Fibroblast of mammary gland (primary cell): ENCODE measurements at regions not wholly inside any gene's neighbourhood (a gene's known extent, or its start where the extent isn't known, plus 50 kb on each side); places are given as distances from the start of the nearest gene placed in this dataset.

Source experiments
- DNase-seq: peaks from one replicate; pipeline ENCODE4 v3.0.0-alpha.2; 2010; ENCODE audit warnings: low read depth
- H3K4me3 ChIP-seq: 2 replicates; pipeline ENCODE4 v1.5.1; 2011; ENCODE audit warnings: low read depth, mild to moderate bottlenecking, low read length, moderate library complexity; ENCODE audit not compliant: control insufficient read depth
- TF ChIP-seq, protein P1 (sequence below): conservative IDR thresholded peaks from 2 replicates; pipeline ENCODE4 v1.5.1; 2011; ENCODE audit warnings: low read depth, low read length, inconsistent platforms; ENCODE audit not compliant: control insufficient read depth, insufficient read depth

DNA sequence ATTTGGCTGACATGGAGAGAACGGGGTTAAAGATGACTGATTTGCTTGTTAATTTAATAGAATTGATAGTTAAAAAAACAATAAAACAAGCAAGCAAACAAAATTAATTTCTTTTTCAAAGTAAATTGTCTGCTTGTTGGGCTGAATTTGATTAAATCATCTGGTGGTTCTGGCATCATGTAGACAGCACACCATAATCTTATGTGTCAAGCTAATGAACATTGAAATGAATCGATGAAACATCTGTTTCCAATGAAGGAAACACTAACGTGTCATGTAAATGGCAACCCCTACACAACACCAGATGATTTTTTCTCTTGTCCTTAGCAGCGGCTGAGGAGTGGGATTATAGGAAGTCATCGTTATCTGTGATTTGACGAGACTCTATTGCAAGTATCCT lies 399.6 kb upstream of the RAG2 start:
- no peak for DNase-seq
- TF ChIP-seq, protein P1, sequence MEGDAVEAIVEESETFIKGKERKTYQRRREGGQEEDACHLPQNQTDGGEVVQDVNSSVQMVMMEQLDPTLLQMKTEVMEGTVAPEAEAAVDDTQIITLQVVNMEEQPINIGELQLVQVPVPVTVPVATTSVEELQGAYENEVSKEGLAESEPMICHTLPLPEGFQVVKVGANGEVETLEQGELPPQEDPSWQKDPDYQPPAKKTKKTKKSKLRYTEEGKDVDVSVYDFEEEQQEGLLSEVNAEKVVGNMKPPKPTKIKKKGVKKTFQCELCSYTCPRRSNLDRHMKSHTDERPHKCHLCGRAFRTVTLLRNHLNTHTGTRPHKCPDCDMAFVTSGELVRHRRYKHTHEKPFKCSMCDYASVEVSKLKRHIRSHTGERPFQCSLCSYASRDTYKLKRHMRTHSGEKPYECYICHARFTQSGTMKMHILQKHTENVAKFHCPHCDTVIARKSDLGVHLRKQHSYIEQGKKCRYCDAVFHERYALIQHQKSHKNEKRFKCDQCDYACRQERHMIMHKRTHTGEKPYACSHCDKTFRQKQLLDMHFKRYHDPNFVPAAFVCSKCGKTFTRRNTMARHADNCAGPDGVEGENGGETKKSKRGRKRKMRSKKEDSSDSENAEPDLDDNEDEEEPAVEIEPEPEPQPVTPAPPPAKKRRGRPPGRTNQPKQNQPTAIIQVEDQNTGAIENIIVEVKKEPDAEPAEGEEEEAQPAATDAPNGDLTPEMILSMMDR = no peak
- no peak overlapping the region for H3K4me3 ChIP-seq

DNA sequence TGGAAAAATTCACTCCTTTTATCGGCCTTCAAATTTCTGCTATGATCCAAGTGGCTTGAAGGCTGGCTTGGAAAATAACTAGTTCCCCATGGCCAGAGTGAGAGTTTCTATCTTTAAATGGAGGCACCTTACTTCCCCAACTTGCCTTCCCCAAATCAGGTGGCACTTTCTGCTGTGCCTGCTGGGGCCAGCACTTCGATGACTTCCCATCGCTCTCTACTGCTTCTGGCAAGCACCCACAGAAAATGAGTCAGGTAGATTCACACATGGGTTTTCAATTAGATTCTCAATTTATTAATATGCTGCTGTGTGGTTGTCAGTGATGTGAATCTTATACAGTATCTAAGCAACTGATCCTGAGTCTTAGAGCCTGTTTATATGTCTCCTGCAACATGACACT lies 398.8 kb upstream of the RAG2 start:
- TF ChIP-seq, protein P1 = no peak
- no peak for DNase-seq
- no peak overlapping the region for H3K4me3 ChIP-seq

DNA sequence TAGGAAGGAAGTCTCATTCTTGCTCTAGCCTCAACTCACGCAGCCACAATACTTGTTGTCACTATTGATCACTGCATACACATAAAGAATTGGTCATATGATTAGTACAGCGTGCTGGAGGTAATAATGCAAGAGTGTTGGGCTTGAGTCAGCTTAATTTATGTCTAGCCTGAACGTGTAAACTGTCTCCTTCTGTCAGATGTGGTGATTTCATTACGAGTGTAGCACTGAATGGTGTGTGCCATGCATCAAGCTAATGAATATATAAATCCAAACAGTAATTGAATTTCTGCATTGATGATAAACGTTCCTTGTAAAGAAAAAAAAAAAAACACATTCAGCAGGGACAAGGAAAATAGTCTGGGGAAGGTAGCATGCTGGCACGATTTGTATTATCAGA lies 396.2 kb upstream of the RAG2 start:
- TF ChIP-seq, protein P1 = no peak
- no peak overlapping the region for H3K4me3 ChIP-seq
- no peak for DNase-seq

DNA sequence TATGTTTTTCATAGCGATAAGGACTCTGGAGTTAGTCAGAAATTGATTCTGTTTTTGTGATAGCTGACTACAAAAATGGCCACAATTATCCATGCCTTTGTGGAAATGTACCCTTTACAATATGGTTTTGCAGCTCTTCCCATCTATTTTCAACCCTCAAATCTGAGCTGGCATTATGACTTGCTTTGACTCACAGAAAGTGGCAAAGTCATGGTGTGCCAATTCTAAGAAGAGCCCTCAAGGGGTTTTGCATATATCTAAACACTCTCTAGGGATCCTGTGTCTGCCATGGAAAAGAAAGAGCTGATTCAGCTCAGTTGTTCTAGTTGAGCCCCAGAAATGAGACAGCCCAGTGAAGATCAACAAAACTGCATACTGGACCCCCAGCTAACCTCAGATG lies 390.5 kb upstream of the RAG2 start:
- TF ChIP-seq, protein P1 = no peak
- no peak for DNase-seq
- H3K4me3 ChIP-seq = no peak overlapping the region

DNA sequence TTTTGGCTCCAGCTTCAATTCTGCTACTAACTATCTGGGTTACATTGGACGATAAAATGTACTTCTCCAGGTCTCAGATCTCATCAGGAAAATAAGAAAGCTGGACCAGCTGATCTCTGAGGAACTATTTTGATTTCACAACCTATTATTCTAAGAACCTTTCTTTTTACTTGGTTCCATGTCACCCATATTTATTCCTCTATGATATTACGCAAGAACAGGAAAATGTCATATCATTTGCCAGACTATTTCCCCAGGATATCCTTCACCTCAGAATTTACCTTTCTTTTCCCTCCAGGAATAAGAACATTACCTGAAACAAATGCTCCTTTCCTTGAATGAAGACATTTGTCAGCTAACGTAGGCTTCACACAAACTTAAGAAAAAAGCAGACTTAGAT lies 387.5 kb upstream of the RAG2 start:
- DNase-seq = no peak
- H3K4me3 ChIP-seq = no peak overlapping the region
- TF ChIP-seq, protein P1 = no peak

DNA sequence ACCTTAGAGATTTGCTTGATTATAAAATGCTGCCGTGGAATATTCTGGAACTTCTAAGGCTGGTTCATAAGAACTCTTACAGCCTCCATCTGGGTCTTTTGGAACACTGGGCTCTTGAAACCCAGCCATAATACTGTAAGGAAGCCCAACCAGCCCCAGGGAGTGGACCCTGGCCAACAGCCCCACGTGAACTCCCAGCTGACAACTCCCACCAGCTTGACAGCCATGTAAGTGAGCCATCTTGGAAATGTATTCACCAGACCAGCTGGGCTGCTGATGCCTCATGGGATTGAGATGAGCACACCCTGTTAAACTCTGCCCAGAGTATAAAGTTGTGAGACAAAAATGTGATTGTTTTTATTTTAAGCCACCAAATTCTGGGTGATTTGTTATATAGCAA lies 378.7 kb upstream of the RAG2 start:
- no peak overlapping the region for H3K4me3 ChIP-seq
- TF ChIP-seq, protein P1 = no peak
- no peak for DNase-seq

DNA sequence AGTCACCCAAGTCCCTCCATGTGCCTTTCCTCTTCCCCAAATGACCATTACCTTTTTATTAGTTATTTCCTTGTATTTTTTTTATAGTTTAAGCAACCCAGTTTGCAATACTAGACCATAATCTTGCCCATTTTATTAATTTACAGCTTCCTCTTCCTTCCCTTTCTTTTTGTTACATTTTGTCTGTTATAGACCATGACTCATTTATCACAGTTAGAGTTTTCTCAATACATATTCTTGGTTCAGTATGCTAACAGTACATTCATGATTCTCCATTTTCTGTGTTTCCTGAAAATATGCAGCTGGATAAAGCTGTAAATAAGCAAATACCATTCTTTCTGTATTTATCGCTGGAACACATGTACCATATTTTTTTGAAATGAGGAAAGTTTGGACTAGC lies 376.7 kb upstream of the RAG2 start:
- H3K4me3 ChIP-seq = no peak overlapping the region
- TF ChIP-seq, protein P1 = no peak
- no peak for DNase-seq
